ENCODE measurements at regions not wholly inside any gene's neighbourhood (a gene's known extent, or its start where the extent isn't known, plus 50 kb on each side); places are given as distances from the start of the nearest gene placed in this dataset.
"Not testable (repeated sequence)": the region's sequence is repeated elsewhere in the genome, so short reads cannot be mapped to it uniquely, and the experiment has no call there.

DNA sequence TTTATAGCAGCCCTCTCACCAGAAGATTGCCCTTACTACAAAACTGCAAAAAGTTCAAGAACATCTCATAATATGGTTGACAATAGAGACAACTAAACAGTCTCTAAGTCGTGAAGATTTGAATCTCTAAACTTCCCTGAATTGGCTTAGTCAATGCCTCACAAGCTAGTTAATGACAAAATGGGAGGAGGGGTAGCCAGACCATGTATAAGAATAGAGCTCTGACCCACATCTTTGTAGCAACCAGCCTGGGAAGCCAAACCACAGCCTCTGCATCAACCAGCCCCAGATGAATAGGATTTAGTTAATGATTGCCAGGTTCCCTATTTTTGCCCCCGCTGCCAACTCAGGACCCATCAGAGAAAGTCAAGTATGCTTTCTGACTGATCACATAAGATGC lies 1265.9 kb upstream of the PCDH10 start:
- DNase-seq = not testable (repeated sequence)

DNA sequence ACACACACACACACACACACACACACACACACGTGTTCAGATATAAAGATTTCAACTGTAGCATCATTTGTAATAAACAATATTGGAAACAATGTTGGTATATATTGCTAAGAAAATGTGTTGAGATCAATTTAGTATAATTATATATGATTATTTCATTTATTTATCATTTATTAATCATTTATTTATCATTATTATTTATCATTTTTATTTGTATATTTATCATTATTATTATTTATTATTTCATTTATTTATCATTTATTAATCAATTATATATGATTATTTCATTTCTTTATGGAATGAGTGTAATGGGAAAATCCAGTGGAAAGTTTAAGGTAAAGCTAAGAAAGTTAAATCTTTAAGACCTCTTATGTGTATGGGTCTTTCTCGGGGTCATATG lies 1223.4 kb upstream of the PCDH10 start:
- DNase-seq = not testable (repeated sequence)

DNA sequence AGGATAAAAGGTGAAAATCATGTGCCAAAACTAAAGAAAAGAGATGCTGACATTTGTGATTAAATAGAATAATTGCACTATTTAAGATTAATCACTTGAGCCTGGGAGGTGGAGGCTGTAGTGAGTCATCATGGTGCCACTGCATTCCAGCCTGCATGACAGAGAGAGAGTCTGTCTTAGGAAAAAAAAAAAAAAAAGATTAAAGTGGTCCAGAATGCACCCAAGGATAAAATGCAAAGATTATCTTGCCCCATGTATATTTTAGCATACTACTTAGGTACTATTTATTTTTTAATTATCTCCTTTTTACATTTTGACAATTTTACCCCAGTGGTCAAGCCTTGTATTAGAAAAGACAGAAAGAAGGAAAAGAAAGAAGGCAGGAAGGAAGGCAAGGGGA lies 1181.4 kb upstream of the PCDH10 start:
- not testable (repeated sequence) for DNase-seq

DNA sequence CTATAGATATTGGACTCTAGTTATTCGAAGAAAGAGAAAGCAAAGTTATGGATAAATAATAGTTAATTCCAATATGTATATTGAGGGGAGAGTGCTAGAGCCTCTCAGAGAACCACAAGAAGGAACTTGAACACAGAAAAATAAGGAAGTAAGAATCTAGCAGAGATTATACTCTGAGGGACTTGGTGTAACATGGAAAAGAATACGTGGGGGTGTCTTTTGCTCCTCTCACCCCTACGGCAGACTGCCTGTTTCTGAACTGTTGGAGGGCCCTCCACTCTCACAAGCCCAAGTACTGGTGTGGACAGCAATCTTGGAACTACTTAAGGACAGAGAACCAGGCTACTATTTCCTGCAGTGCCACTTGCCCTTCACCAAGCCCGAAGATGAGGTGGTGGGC lies 1174.4 kb upstream of the PCDH10 start:
- DNase-seq = no peak

DNA sequence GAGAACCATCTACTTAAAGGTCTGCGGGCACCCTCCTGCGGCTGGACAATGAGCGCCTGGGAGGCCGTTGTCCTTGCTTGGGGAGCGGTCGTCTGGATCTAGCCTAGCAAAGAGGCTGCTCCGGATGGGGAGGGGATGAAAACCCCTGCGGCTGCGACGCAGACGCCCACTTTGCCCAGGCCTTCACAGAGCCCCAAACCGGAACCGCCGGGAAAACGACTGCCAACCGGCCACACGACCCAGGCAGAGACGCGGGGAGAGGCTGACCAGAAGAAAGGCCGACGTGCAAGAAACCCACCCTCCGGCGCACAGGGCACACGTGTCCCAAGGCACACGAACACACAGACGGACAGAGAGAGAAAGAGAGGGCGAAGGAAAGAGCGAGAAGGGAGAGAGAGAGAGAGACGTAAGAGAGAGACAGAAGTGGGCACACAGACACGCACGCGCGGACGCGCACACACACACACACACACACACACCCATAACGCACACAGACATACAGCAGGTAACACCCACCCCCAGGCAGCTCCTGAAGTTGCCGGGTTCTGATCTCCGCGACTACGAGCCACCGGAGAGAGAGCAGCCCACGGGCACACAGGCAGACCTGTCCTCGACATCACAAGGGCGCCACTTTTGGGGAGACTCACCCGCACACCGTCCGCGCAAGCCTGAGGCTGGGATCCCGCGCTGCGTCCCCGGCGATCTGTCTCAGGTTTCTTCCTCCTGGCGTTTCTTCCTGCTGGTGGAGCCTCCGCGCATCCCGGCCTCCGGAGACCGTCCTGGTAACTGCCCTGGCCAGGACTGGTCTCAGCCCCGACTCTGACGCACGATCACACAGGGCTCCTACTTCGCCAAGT lies 1173.6 kb upstream of the PCDH10 start:
- not testable (repeated sequence) for DNase-seq

DNA sequence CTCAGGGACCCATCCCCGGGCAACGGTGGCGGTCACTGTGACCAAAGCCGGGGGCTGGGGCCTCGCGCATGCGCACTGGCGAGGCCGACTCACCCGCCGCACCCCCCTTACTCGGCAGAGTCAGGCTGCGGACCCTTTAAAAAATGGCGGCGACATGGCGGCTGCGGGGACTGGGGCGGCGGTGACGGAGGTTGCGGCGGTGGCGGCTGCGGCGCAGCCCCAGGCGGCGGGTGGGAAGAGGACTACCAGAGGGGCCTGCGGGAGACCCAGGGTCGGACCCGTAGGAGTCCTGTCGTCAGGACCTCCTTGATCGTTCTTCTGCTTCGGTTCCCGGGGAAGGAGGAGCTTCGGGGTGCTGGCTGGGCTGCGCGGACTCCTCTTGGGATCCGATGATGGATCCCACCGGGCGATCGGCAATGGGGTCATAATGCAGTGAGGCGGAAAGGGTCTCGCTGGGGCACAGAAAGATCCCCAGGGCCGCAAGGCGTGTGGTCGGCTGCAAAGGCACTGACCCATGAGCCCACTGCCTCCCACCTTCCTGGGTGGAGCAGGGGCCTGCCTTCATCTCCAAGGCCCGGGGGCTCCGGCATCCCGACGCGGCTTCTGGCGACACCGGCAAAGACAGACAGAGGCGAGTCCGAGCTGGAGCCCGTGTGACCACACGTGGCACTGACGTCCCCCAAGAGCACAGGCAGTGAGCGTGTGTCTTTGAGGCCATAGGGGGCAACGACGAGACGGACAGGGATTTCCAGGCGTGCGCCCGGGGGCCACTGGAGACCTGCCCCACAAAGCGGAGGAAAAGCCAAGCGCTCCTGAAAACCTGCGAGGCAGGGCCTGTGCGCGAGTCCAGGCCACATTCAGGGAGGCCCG lies 1172.7 kb upstream of the PCDH10 start:
- DNase-seq = not testable (repeated sequence)

DNA sequence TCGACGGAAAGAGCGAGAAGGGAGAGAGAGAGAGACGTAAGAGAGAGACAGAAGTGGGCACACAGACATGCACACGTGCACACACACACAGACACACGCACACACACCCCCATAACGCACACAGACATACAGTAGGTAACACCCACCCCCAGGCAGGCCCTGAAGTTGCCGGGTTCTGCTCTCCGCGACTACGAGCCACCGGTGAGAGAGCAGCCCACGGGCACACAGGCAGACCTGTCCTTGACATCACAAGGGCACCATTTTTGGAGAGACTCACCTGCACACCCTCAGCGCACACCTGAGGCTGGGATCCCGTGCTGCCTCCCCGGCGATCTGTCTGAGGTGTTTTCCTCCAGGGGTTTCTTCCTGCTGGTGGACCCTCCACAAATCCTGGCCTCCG lies 1171.0 kb upstream of the PCDH10 start:
- no peak for DNase-seq

DNA sequence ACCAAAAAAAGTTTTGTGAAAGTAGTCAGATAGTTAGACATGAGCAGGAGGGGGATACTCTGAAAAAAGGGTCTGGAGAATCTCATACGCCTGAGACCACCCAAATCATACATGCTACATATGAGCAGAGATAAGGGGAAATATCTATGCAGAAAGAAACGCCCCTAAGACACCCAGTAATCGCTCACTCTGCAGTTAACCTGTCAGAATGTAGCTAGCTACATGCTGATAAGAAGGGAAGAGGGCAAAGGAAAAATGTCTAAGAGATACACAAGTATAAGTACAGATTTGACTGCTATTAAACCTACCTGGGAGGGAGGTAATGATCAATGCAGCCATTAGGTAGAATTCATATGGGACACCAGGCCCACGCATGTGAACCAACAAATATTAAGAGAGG lies 1159.5 kb upstream of the PCDH10 start:
- DNase-seq = no peak

DNA sequence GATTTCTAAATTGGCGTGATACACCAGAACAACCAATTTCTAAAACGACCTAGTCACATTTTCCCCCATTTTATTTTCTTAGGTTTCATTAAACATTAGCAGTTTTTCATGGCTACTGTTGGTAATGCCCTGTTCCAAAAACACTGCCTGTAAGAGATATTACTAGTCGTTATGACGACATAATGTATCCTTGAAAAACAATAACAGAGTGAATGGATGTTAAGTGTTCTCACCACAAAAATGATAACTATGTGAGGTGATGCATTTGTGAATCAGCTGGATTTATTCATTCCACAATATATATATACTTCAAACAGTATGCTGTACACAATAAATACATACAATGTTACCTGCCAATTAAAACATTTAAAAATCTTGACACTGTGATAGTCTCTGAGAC lies 1147.6 kb upstream of the PCDH10 start:
- DNase-seq = no peak

DNA sequence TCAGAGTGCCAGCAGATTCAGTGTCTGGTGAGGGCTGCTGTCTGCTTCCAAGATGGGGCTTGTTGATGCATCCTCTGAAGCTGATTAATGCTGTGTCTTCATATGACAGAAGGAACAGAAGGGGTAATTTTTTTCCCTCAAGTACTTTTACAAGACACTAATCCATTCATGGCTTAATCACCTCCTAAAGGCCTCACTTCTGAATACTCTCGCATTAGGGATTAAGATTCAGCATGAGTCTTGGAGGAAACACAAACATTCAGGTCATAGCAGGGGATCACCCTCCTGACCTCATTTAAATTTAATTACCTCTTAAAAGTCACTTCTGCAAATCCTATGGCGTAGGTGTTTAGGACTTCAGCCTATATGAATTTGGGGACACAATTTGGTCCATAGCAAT lies 1145.5 kb upstream of the PCDH10 start:
- DNase-seq = no peak

DNA sequence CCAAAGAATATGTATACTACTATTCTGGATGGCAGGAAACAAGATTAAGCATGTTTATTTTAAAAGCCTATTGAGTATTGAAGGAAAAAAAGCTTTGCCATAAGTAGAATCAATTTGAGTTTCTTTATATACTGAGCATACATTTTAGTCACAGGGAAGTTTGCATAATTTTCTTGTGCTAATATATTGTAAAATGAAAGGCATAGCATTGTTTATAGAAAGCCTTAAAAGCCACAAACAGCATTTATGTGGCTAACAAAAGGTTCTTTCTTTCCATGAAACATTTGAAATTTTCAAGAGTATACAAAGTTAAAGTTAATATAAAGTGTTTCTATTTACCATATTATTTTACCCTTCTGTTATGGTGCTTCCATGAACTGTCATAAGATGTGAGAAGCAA lies 1133.8 kb upstream of the PCDH10 start:
- DNase-seq = no peak

DNA sequence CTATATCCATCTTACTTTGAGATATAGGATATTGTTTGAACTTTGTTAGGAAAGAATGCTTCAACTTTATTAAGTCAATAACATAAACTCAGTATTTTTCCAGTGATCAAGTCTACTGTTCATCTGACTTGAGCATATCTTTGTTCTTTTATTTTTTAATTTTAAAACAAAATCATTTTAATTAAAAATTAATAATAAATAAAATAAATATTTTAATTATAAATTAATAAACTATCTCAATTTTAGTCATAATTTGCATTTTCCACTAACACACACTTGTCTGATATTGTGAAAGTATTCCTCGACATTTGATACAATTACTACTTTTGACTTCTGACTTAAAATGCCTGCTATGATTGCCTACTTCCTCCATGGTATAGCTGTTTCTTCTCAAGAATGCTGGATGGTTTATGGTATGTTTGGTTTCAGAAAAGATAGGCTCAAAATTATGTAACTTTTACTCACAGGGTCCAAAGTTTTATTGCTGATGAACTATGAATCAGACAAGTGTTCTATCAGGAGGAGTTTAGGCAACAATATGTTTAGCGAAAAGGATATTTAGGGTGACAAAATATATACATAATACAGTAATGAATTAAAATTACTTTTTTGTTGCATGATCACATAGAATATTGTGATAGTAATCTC lies 1132.3 kb upstream of the PCDH10 start:
- DNase-seq = no peak

DNA sequence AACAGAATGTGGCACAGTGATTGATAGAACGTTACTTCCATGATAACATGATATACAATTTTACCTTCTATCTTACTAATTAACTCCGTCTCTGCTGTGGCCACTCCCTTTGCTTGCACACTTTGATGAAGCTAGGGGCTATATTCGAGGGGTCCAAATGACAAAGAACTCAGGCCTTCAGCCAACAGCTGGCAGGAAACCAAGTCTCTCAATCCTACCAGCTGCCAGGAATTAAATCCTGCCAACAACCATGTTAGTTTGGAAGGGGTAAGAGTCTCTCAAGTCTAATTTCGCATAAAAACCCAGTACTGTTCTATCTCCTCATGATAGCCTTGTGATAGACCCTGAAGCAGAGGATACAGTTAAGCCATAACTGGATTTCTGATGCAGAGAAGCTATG lies 1122.9 kb upstream of the PCDH10 start:
- peak; percentile 58 for DNase-seq

DNA sequence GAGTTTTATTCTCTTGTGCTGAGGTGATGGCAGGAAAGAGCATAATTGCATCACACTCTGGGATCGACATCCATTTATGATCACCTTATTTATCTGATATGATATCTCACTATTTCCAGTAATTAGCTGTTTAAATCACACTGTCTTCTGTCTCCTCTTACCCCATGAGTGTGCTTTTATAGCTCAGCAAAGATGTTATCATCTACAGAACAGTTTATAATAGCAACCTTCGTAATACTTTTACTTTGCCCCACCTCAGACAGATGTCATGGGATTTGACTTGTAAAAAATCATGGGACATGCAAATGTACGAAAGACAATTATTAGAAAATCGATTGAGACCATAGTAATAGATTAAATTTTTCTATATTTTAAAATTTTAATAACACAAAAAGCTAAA lies 1122.3 kb upstream of the PCDH10 start:
- no peak for DNase-seq

DNA sequence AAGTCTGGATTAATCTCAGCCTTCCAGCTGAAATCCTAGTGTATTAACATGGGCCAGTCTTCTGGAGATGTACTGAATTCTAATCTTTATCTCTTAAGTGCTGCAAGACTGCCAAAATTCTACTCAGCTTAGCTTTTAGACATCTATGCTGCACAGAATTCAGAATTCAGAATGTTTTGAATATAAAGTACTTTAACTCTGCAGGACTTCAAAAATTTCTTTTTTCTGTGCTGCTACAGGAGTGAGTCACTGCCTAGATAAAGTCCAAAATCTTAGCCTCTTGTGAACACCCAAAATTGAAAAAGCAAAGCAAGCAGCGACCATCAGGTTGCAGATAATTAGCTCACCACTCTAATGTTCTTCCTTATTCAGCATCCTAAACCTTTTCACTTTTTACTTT lies 1092.6 kb upstream of the PCDH10 start:
- no peak for DNase-seq

DNA sequence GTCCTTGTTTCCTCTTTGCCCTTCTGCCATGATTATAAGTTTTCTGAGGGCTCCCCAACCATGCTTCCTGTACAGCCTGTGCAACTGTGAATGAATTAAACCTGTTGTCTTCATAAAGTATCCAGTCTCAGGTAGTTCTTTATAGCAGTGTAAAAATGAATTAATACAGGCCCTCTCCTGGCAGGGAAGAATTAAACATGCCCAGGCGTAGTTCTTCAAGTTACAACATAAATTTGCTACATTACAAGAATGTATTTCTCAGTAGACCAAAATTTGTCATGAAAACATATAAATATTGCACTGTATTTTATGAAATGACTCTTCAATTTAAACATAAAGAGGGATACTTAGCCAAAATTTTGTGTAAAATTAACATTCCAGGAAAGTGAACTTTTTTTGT lies 1089.9 kb upstream of the PCDH10 start:
- no peak for DNase-seq

DNA sequence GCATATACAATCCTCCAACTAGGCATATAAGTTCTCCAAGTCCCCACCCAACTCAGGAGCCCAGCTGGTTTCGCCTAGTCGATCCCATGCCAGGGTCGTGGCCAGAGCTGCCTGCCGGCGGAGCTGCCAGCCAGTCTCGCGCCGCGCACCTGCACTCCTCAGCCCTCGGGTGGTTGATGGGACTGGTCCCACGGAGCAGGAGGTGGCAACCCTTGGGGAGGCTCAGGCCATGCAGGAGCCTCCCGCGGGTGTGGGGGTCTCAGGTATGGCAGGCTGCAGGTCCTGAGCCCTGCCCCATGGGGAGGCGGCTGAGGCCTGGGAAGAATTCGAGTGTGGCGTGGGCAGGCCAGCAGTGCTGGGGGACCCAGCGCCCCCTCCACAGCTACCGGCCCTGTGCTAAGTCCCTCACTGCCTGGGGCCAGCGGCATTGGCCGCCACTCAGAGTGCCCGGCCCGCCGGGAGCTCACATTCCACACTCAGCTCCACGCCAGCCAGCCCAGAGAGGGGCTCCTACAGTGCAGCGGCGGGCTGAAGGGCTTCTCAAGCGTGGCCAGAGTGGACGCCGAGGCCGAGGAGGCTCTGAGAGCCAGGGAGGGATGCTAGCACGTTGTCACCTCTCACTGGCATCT lies 1086.4 kb upstream of the PCDH10 start:
- DNase-seq = no peak

DNA sequence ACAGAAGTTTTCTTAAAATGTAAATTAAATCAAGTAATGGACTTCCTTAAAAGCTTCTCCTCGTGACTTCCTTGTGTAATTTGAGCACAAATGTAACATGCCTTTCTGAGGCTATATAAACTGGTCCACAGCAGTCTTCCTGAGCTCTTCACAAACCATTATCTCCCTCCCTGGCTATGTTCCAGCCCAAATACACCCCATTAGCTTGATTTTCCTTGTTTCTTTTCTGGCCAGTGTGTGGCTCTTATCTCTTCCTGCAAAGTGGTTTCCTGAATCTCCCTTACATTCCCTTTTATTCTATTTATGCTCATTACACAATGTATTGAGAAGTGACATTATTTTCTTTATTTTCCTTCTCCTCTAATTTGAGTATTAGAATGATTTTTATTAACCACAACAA lies 1085.3 kb upstream of the PCDH10 start:
- DNase-seq = peak; percentile 4

DNA sequence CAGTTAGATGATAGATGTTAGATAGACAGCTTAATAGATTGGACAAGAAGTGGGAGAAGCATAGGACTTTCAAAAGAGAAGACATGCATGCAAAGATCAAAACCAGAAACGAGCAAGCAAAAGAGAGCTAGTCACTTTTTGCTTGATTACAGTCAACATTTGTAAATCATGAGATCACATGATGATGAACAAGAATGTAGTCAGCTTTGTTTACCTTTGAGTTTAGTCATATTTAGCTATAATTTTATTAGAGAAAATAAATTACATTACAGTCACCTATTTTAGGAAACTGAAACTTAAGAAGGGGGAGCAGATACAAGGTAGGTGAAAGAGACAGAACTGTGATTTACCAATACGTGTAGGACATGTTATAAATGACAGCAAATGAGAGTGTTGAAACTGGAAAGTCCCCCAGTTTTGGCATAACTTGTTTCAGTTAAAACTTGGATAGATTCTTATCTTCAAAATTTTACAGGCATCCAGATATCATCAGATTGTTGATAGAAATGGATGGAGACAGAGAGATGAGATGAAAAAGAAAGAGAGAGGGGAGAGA lies 1083.1 kb upstream of the PCDH10 start:
- no peak for DNase-seq

DNA sequence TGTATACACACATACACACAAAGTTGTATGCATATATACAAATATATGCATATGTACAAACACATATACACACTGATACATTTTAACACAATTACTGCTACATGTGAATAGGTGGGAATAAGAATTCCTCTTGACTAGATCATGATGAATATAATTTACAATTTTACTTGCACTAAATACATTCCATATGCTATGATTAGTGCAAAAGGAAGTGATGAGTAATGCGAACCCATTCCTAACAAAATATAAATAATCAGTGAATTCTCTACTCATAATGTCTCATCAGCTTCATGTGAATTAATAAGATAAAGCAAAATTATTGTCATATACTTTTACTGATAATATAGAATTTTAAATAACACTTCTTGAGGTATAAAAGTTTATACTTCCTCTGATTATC lies 1077.3 kb upstream of the PCDH10 start:
- DNase-seq = no peak

DNA sequence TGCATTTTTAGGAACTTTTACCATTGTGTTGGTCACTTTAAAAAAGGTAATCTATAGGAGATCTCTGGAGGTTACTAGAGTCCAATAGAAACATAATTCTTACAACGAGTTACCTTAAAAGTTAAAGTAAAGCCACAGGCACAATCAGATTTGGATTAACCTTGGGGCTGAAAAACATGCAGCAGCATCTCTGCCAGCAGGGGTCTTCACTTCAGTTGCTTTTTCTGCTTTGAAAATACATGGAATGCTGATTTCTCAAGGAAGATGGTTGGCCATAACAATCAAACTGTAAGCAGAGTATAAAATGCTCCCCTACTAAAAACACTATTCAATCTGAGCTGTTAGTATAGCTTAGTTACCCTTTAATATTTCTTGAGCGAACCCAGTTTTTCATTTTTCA lies 1072.3 kb upstream of the PCDH10 start:
- DNase-seq = no peak

DNA sequence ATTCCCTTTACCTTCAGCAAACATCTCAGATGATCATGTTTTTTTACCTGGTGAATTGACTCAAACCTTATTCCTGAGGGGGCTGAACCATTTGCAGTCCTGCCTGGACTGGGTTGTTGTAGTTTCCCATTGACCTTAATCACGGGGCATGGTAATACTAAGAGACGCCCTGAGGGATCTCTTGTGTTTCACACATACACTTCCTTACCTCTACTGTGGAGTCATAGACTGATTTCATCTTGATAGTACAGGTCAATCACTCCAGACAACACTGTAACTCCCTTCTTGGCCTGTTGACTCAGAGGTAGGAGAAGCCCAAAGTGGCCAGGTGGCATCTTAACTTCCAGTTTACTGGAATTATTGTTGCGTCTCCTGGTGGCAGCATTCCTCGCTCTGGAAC lies 1064.0 kb upstream of the PCDH10 start:
- no peak for DNase-seq

DNA sequence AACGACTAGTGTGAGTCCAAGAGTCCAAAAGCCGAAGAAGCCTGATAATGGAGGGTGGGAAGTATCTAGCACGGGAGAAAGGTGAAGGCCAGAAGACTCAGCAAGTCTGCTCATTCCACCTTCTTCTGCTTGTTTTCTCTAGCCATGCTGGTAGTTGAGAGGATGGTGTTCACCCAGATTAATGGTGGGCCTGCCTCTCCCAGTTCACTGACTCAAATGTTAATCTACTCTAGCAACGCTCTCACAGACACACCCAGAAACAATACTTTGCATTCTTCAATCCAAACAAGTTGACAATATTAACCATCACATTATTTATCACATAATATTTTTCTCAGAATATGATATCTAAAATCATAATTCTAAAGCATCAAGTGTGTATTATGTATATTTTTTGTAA lies 1055.1 kb upstream of the PCDH10 start:
- no peak for DNase-seq

Measured in COR-L47 (cell line).